ENCODE measurements at regions not wholly inside any gene's neighbourhood (a gene's known extent, or its start where the extent isn't known, plus 50 kb on each side); places are given as distances from the start of the nearest gene placed in this dataset.

- no peak for DNase-seq
Measured at GRCh38 chr13:79267560-79267959, 138.5 kb downstream of the RBM26 start.

- no peak for DNase-seq
Measured at GRCh38 chr13:79258489-79258888, 147.6 kb downstream of the RBM26 start.

GRCh38 chr13:79246578-79246949 lies 159.5 kb downstream of the RBM26 start:
- DNase-seq, result no peak

GRCh38 chr13:79245937-79246577 lies 160.0 kb downstream of the RBM26 start:
- DNase-seq, result no peak

DNA sequence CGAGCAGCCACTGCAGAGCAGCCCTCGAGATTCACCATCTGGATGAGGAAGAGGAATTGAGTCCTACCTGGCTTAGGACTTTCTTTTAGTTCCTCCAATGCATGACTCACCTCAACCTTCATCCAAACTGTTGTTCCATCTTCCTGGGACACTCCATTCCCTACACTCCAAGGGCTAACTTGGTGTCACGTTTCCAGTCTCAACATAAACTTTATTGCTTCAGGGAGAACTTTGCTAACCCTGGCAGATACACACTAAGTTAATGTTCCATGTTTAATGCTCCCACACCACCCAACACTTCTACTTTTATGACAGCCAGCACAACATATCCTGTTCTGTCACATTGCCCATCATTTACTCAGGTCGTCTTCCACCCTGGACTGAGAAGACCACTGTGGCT lies 164.4 kb downstream of the RBM26 start:
- DNase-seq, result no peak

DNA sequence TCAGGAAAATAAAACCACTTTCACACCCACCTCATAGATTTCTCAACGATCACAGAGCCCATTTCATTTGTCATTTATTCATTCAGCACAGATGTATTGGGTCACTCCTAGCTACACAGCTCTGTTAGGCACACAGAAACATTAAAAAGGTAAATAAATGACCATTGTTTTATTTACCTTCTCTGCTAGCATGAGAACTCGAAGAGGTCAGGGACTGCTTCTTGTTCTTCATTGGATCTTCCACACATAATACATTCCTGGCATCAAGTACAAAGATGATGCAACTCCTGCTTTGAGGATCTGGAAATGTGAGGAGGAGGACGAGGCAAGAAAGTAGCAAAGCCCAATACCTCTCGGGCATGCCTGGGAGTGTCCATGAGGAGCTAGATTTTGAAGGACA lies 168.1 kb downstream of the RBM26 start:
- no peak for DNase-seq

DNA sequence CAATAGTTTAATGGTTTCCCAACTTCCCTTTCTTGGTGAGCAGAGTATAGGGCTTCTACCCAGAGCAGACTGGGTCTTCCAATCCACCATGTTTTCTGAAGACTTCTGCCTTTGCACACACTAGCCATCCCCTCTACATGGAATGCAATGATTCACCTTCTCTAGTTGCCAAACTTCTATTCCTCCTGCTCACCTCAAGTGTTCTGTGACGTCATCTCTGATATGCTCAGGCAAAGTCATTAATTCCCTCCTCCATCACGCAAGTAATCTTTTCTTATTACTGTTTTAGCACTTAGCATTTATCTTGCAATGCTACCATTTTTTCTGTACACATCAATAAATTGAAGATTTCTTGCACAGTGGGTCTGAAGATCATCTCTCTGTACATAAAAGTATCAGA lies 174.2 kb downstream of the RBM26 start:
- no peak for DNase-seq

DNA sequence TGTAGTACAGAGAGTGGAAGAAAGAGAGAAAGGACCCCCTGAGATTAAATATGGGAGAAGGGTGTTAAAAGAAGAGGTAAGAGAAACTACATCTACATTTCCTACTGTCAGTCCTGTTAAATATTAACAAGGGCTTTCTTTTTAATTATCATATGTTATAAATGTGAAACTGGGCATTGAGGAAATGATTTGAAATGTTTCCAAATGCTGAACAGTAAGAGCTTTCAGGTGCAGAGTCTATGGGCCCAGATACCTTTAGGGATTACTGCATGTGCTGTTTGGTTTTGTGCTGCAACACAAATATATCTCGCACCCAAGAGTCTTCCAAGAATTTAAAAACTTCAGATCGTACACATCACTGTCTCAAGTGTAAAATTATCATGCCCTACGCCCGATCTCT lies 176.3 kb downstream of the RBM26 start:
- no peak for DNase-seq

GRCh38 chr13:79228972-79229371 lies 177.1 kb downstream of the RBM26 start:
- DNase-seq, result no peak

- DNase-seq, result no peak
Measured at GRCh38 chr13:79227418-79227817, 178.6 kb downstream of the RBM26 start.

GRCh38 chr13:79226938-79227337 lies 179.1 kb downstream of the RBM26 start:
- no peak for DNase-seq

- DNase-seq, result no peak
Measured at GRCh38 chr13:79226250-79226649, 179.8 kb downstream of the RBM26 start.

- DNase-seq, result no peak
Measured at GRCh38 chr13:79225487-79226232, 180.4 kb downstream of the RBM26 start.

DNA sequence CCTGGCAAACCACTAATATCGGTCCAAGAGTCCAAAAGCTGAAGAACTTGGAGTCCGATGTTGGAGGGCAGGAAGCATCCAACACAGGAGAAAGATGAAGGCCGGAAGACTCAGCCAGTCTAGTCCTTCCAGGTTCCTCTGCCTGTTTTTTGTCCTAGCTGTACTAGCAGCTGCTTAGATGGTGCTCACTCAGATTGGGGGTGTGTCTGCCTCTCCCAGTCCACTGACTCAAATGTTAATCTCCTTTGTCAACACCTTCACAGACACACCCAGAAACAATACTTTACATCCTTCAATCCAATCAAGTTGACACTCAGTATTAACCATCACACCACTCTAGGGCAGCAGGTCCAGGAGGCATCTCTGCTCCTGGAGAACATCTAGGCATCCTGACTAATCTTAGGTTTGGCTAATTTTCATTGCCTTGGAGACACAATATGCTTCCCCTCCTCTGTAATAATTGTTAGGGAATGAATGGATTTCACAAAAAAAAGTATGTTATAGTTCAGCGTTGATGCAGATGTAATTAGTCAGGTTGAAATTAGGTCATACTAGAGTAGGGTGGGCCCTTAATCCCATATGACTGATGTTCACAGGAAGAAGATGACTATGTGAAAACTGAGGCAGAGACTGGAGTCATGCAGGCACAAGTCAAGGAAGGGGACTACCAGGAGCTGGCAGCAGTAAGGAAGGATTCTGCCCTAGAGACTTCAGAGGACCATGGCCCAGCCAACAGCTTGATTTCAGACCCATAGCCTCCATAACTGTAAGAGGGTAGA lies 183.4 kb downstream of the RBM26 start:
- DNase-seq, result no peak

- no peak for DNase-seq
Measured at GRCh38 chr13:79212064-79212619, 193.9 kb downstream of the RBM26 start.

GRCh38 chr13:79211377-79211776 lies 194.7 kb downstream of the RBM26 start:
- DNase-seq, result no peak

GRCh38 chr13:79197933-79198332 lies 208.1 kb downstream of the RBM26 start:
- no peak for DNase-seq

GRCh38 chr13:79196843-79197242 lies 209.2 kb downstream of the RBM26 start:
- DNase-seq, result no peak

GRCh38 chr13:79196366-79196765 lies 209.7 kb downstream of the RBM26 start:
- DNase-seq, result no peak

- no peak for DNase-seq
Measured at GRCh38 chr13:79194727-79195126, 211.3 kb downstream of the RBM26 start.

DNA sequence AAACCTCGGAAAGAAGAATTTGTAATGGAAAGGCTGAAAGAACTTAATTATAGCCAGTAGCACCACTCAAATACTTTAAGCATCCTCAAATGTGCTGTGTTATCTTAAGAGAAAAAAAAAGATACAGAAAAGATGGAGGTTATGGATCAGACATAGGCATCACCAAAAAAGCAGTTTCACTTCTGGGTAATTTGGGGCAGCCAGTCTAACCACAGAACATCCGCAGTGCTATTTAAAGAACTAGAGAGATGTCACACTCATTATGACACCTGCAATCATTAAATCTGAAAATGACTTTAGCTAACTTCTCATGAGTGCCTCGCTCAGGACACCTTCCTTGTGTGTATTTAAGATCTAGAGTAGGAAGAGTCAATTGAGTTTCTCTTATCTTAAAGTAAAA lies 211.8 kb downstream of the RBM26 start:
- DNase-seq, result no peak

- DNase-seq, result no peak
Measured at GRCh38 chr13:79191501-79191900, 214.6 kb downstream of the RBM26 start.

- DNase-seq, result no peak
Measured at GRCh38 chr13:79190932-79191331, 215.1 kb downstream of the RBM26 start.
